ENCODE measurements at regions not wholly inside any gene's neighbourhood (a gene's known extent, or its start where the extent isn't known, plus 50 kb on each side); places are given as distances from the start of the nearest gene placed in this dataset.

- TF ChIP-seq CTCF (conservative IDR thresholded peaks at IDR 0.05; ENCODE audit: low read depth, low read length) = no peak
- Histone ChIP-seq H3K4me1 (ENCODE audit: insufficient read depth, low read length, poor library complexity, severe bottlenecking) (no peaks in the 10 kb centered on the region), H3K27me3 (replicated peaks; ENCODE audit: insufficient read depth, low read depth, low read length, poor library complexity) (peaks cover 3% of the 10 kb centered on the region), H3K27ac (ENCODE audit: low read depth, low read length, poor library complexity, severe bottlenecking) (no peak overlapping the region), H3K4me3 (ENCODE audit: low read depth, low read length, poor library complexity, severe bottlenecking) (no peak overlapping the region), H3K36me3 (ENCODE audit: insufficient read depth, low read length, poor library complexity, severe bottlenecking) (no peaks in the 10 kb centered on the region), H3K9me3 (ENCODE audit: low read depth, low read length, poor library complexity, severe bottlenecking) (no peaks in the 10 kb centered on the region)
- CTCF ChIA-PET = no interaction called here
- intact Hi-C loops (cut with micrococcal nuclease; ENCODE audit: unreplicated experiment) = no loop called here
- no TSS peak for BruUV-seq (replicated peaks)
- POLR2A ChIA-PET (ENCODE audit: low non-redundant PET) = no interaction called here
- no peak for DNase-seq (ENCODE audit: low spot score)
These were observed 143.4 kb upstream of the MYOCD start for GRCh38 chr17:12522336-12522735.

- no peak for TF ChIP-seq EZH2 (IDR thresholded peaks at IDR 0.05; ENCODE audit: borderline replicate concordance, low read depth, low read length, poor library complexity, severe bottlenecking)
- TF ChIP-seq CTCF (conservative IDR thresholded peaks at IDR 0.05; ENCODE audit: low read depth, low read length) = no peak
- DNase-seq (ENCODE audit: low spot score) = peak; percentile 34
- intact Hi-C loops (cut with micrococcal nuclease; ENCODE audit: unreplicated experiment) = no loop called here
- Histone ChIP-seq H3K9me3 (ENCODE audit: low read depth, low read length, poor library complexity, severe bottlenecking) (no peaks in the 10 kb centered on the region), H3K4me3 (ENCODE audit: low read depth, low read length, poor library complexity, severe bottlenecking) (no peak overlapping the region), H3K4me1 (ENCODE audit: insufficient read depth, low read length, poor library complexity, severe bottlenecking) (no peaks in the 10 kb centered on the region), H3K36me3 (ENCODE audit: insufficient read depth, low read length, poor library complexity, severe bottlenecking) (no peaks in the 10 kb centered on the region), H3K27me3 (replicated peaks; ENCODE audit: insufficient read depth, low read depth, low read length, poor library complexity) (peaks cover 3% of the 10 kb centered on the region), H3K27ac (ENCODE audit: low read depth, low read length, poor library complexity, severe bottlenecking) (no peak overlapping the region)
- ChIA-PET POLR2A (ENCODE audit: low non-redundant PET) (no interaction called here), CTCF (no interaction called here)
- BruUV-seq (replicated peaks) = no TSS peak
These were observed 142.9 kb upstream of the MYOCD start for GRCh38 chr17:12522743-12523183.

GRCh38 chr17:12523244-12523643 lies 142.4 kb upstream of the MYOCD start:
- Histone ChIP-seq H3K27ac (ENCODE audit: low read depth, low read length, poor library complexity, severe bottlenecking) (no peak overlapping the region), H3K9me3 (ENCODE audit: low read depth, low read length, poor library complexity, severe bottlenecking) (no peaks in the 10 kb centered on the region), H3K4me3 (ENCODE audit: low read depth, low read length, poor library complexity, severe bottlenecking) (no peak overlapping the region), H3K4me1 (ENCODE audit: insufficient read depth, low read length, poor library complexity, severe bottlenecking) (no peaks in the 10 kb centered on the region), H3K36me3 (ENCODE audit: insufficient read depth, low read length, poor library complexity, severe bottlenecking) (no peaks in the 10 kb centered on the region), H3K27me3 (replicated peaks; ENCODE audit: insufficient read depth, low read depth, low read length, poor library complexity) (peaks cover 3% of the 10 kb centered on the region)
- ChIA-PET CTCF (no interaction called here), POLR2A (ENCODE audit: low non-redundant PET) (no interaction called here)
- intact Hi-C loops (cut with micrococcal nuclease; ENCODE audit: unreplicated experiment) = no loop called here
- TF ChIP-seq EZH2 (IDR thresholded peaks at IDR 0.05; ENCODE audit: borderline replicate concordance, low read depth, low read length, poor library complexity, severe bottlenecking) (no peak), CTCF (conservative IDR thresholded peaks at IDR 0.05; ENCODE audit: low read depth, low read length) (no peak)
- DNase-seq (ENCODE audit: low spot score) = no peak
- BruUV-seq (replicated peaks) = no TSS peak
